ENCODE measurements at regions not wholly inside any gene's neighbourhood (a gene's known extent, or its start where the extent isn't known, plus 50 kb on each side); places are given as distances from the start of the nearest gene placed in this dataset.

DNA sequence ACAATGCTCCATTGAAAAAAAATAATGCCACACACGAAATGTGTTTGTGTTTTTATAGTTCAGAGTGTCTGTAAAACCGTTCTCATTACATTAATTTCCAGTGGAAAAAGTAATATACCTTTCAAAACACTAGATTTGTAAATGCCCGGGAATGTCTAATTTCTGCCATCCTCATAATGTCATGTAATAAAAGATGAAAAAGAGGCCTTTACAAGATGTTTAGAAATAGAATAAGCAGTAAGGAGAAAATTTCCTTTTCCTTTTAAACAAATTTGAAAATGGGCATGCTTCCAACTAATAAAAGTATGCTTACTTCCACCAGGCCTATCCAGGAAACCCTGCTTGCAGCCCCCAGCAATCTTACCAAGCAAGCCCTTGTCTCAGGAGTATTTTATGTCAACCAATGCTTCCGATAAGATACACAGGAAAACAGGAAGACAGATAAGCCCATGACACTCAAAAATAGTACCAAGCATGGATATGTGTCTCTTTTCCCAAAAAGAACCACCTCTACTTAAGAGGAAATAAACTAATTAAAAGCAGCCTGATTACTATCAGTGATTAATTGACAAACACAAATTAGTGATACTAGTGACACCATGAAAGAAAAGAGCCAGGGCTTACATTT lies 894.7 kb upstream of the INTU start:
- H3K9me3 ChIP-seq = no peaks in the 10 kb centered on the region
- H3K4me3 ChIP-seq = no peak overlapping the region
- in situ Hi-C loops (cut with MboI; ENCODE audit: low sequenced_read_pairs in 4 of 4) (no loop called here), intact Hi-C loops (cut with DNase I; ENCODE audit: low total_unique reads) (no loop called here)
- no peaks in the 10 kb centered on the region for H3K36me3 ChIP-seq
- no peak overlapping the region for H3K27ac ChIP-seq
- no peak for DNase-seq
- no peaks in the 10 kb centered on the region for H3K27me3 ChIP-seq
- no peak for TF ChIP-seq POLR2A (IDR thresholded peaks at IDR 0.05)
- TF ChIP-seq, protein P1, sequence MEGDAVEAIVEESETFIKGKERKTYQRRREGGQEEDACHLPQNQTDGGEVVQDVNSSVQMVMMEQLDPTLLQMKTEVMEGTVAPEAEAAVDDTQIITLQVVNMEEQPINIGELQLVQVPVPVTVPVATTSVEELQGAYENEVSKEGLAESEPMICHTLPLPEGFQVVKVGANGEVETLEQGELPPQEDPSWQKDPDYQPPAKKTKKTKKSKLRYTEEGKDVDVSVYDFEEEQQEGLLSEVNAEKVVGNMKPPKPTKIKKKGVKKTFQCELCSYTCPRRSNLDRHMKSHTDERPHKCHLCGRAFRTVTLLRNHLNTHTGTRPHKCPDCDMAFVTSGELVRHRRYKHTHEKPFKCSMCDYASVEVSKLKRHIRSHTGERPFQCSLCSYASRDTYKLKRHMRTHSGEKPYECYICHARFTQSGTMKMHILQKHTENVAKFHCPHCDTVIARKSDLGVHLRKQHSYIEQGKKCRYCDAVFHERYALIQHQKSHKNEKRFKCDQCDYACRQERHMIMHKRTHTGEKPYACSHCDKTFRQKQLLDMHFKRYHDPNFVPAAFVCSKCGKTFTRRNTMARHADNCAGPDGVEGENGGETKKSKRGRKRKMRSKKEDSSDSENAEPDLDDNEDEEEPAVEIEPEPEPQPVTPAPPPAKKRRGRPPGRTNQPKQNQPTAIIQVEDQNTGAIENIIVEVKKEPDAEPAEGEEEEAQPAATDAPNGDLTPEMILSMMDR (IDR thresholded peaks at IDR 0.05 in 4 of 5, conservative IDR thresholded peaks at IDR 0.05 in 1 of 5) = no peak
- no peak for ATAC-seq
- no peaks in the 10 kb centered on the region for H3K4me1 ChIP-seq

DNA sequence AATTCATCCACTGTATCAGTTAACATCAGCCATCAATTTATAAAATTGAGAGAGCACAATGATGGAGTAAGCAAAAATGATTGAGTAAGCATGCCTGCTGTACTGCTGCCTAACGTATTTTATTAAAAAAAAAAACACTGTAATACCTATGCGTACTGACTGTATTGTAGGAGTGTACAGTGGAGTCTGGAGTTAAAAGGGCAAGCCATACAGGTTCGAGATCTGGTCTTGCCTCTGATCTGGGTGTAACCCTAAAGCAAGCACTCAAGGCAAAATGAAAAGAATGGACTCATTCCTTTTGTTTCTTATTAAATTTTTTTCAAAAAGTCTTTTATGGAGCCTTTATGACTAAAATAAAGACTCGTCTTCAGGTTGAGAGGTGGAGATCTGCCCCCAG lies 894.2 kb upstream of the INTU start:
- TF ChIP-seq POLR2A (IDR thresholded peaks at IDR 0.05) = no peak
- TF ChIP-seq, protein P1 (IDR thresholded peaks at IDR 0.05 in 4 of 5, conservative IDR thresholded peaks at IDR 0.05 in 1 of 5) = no peak
- no peak overlapping the region for H3K27ac ChIP-seq
- no peak for ATAC-seq
- in situ Hi-C loops (cut with MboI; ENCODE audit: low sequenced_read_pairs in 4 of 4) = no loop called here
- no peak overlapping the region for H3K4me3 ChIP-seq
- no peaks in the 10 kb centered on the region for H3K9me3 ChIP-seq
- DNase-seq = no peak
- no peaks in the 10 kb centered on the region for H3K36me3 ChIP-seq
- H3K27me3 ChIP-seq = no peaks in the 10 kb centered on the region
- intact Hi-C loops (cut with DNase I; ENCODE audit: low total_unique reads) = no loop called here
- H3K4me1 ChIP-seq = no peaks in the 10 kb centered on the region

DNA sequence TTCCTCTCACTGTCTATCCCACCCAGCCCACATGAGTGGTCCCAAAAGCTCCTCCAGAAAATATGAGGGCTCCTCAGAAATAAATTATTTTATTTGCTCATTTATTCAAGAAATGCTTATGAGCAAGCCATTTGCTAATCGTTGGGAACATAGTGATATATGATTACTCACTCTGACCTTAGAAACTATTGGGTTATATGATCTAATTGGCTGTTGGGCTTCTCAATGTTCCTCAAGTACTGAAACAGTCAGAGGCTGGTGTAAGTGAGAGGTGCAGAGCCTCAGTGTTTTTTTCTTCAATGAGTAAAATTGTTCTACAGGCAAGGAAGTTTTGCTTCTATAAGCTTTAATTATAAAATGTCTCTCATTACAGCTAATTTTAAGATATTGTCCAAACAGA lies 893.8 kb upstream of the INTU start:
- H3K36me3 ChIP-seq = no peaks in the 10 kb centered on the region
- TF ChIP-seq, protein P1 (IDR thresholded peaks at IDR 0.05 in 4 of 5, conservative IDR thresholded peaks at IDR 0.05 in 1 of 5) = no peak
- TF ChIP-seq POLR2A (IDR thresholded peaks at IDR 0.05) = no peak
- in situ Hi-C loops (cut with MboI; ENCODE audit: low sequenced_read_pairs in 4 of 4) = no loop called here
- DNase-seq = no peak
- no peak for ATAC-seq
- intact Hi-C loops (cut with DNase I; ENCODE audit: low total_unique reads) = no loop called here
- no peak overlapping the region for H3K27ac ChIP-seq
- no peak overlapping the region for H3K4me3 ChIP-seq
- H3K4me1 ChIP-seq = no peaks in the 10 kb centered on the region
- no peaks in the 10 kb centered on the region for H3K27me3 ChIP-seq
- H3K9me3 ChIP-seq = no peaks in the 10 kb centered on the region

DNA sequence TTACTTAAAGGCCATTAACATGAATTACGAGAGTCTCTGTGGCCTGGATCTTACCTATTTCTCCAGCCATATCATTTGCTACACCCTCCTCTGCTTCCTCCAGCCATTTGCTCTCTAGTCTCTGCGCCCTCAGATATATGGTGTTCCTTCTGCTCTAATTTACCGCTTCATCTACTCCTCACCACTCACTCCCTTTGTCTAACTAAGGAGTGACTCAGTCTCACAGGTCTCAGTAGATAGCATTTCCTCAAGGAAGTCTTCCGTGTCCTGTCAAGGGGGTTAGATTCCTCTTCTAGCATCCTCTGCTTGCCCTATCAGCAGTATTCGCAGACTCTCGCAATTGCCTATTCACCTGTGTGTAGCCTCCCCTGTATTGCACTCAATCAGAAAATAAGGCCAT lies 892.1 kb upstream of the INTU start:
- intact Hi-C loops (cut with DNase I; ENCODE audit: low total_unique reads) = no loop called here
- Histone ChIP-seq H3K27me3 (no peaks in the 10 kb centered on the region), H3K36me3 (no peaks in the 10 kb centered on the region), H3K4me1 (no peaks in the 10 kb centered on the region), H3K9me3 (no peaks in the 10 kb centered on the region), H3K27ac (no peak overlapping the region), H3K4me3 (no peak overlapping the region)
- no peak for TF ChIP-seq POLR2A (IDR thresholded peaks at IDR 0.05)
- TF ChIP-seq, protein P1 (IDR thresholded peaks at IDR 0.05 in 4 of 5, conservative IDR thresholded peaks at IDR 0.05 in 1 of 5) = no peak
- ATAC-seq (no peak), DNase-seq (no peak)
- in situ Hi-C loops (cut with MboI; ENCODE audit: low sequenced_read_pairs in 4 of 4) = no loop called here

DNA sequence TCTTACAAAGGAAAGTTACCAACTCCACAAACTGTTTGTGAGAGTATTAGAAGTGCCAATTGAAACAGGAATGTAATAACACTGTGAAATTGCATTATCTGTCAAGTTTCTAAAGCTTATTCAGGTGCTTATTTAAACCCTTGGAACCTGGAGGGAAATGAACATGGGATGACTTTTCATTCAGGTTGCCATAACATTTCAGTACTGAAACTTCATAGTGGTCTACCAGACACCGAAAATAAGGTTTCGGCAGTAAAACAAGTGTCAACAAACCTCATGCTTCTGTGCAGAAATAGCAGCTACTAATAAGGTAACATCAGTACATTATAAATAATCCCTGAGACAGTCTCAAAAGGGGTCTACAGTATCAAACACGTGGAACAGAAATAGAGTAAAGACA lies 890.7 kb upstream of the INTU start:
- intact Hi-C loops (cut with DNase I; ENCODE audit: low total_unique reads) (no loop called here), in situ Hi-C loops (cut with MboI; ENCODE audit: low sequenced_read_pairs in 4 of 4) (no loop called here)
- Histone ChIP-seq H3K4me1 (no peaks in the 10 kb centered on the region), H3K36me3 (no peaks in the 10 kb centered on the region), H3K27ac (no peak overlapping the region), H3K9me3 (no peaks in the 10 kb centered on the region), H3K4me3 (no peak overlapping the region), H3K27me3 (no peaks in the 10 kb centered on the region)
- ATAC-seq (no peak), DNase-seq (no peak)
- TF ChIP-seq, protein P1 (IDR thresholded peaks at IDR 0.05 in 4 of 5, conservative IDR thresholded peaks at IDR 0.05 in 1 of 5) = no peak
- no peak for TF ChIP-seq POLR2A (IDR thresholded peaks at IDR 0.05)
